Right atrium auricular region (tissue), 2 donors: ENCODE measurements at regions not wholly inside any gene's neighbourhood (a gene's known extent, or its start where the extent isn't known, plus 50 kb on each side); places are given as distances from the start of the nearest gene placed in this dataset.

Source experiments
- DNase-seq: peaks from one replicate; pipeline ENCODE4 v3.0.0-alpha.2; 2019; ENCODE audit warnings: low spot score
- H3K27ac ChIP-seq, 2 donors: fragments of 200-600 bp; sonication (generic); 1 replicate in 1 of 2; 2 replicates in 1 of 2; pipeline ENCODE4 v1.5.1; 2016 to 2019
- H3K27me3 ChIP-seq, 2 donors: fragments of 200-600 bp; sonication (generic); one replicate each; pipeline versions ENCODE4 v1.5.1 to v1.6.0; 2017 to 2019
- H3K36me3 ChIP-seq: fragments of 200-600 bp; sonication (generic); one replicate; pipeline ENCODE4 v1.5.1; 2016
- H3K4me1 ChIP-seq, 2 donors: fragments of 200-600 bp; sonication (generic); one replicate each; pipeline versions ENCODE4 v1.5.1 to v1.6.0; 2017 to 2019
- H3K4me3 ChIP-seq, 2 donors: fragments of 200-600 bp; sonication (generic); 1 replicate in 1 of 2; 2 replicates in 1 of 2; pipeline ENCODE4 v1.5.1; 2017 to 2019; ENCODE audit warnings: mild to moderate bottlenecking in 1 of 2, moderate library complexity in 1 of 2
- H3K9me3 ChIP-seq, 2 donors: fragments of 200-600 bp; sonication (generic); one replicate each; pipeline ENCODE4 v1.5.1; 2019
- TF ChIP-seq, protein P1 (sequence below), 2 donors: fragments of 200-600 bp; sonication (generic); IDR thresholded peaks; one replicate each; pipeline ENCODE4 v1.5.1; 2019; ENCODE audit warnings: antibody characterized with exemption in 2 of 2

DNA sequence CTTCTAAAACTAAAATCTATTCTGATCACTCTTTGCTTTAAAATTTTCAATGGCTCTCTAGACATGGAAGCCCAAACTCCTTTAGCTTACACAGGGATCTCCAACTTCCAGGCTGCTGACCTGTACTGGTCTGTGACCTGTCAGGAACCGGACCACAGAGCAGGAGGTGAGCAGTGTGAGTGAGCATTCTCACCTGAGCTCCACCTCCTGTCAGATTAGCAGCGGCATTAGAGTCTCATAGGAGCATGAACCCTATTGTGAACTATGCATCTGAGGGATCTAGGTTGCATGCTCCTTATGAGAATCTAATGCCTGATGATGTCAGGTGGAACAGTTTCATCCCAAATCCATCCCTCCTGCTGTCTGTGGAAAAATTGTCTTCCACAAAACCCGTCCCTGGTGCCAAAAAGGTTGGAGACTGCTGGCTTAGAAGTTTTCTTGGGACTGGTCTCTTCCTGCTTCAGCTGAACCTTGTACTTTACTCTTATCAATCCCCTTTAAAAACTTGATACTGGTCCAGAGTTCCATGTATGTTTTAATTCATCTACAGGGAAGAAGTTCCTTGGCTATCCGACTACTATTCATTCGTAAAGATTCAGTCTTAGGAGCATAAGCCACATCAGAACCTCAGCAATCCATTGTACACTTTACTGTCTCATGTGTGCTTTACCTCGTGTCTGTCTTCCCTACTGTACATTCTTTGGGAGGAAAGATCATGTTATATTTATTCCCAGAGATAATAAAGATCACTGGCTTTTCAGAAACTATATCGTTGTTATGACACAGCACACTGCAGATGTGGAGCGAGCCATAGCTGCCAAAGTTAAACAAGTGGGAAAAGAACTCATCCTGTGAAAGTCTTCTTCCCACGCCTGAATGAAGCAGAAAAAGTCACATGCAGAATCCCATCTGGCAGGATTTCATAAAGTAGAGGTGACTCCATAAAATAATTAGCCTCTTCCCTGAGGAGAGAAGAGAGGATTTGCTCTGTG is 183.8 kb downstream of the LRATD1 start:
- no peaks in the 10 kb centered on the region for H3K36me3 ChIP-seq
- TF ChIP-seq, protein P1, sequence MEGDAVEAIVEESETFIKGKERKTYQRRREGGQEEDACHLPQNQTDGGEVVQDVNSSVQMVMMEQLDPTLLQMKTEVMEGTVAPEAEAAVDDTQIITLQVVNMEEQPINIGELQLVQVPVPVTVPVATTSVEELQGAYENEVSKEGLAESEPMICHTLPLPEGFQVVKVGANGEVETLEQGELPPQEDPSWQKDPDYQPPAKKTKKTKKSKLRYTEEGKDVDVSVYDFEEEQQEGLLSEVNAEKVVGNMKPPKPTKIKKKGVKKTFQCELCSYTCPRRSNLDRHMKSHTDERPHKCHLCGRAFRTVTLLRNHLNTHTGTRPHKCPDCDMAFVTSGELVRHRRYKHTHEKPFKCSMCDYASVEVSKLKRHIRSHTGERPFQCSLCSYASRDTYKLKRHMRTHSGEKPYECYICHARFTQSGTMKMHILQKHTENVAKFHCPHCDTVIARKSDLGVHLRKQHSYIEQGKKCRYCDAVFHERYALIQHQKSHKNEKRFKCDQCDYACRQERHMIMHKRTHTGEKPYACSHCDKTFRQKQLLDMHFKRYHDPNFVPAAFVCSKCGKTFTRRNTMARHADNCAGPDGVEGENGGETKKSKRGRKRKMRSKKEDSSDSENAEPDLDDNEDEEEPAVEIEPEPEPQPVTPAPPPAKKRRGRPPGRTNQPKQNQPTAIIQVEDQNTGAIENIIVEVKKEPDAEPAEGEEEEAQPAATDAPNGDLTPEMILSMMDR (IDR thresholded peaks at IDR 0.05), result no peak

DNA sequence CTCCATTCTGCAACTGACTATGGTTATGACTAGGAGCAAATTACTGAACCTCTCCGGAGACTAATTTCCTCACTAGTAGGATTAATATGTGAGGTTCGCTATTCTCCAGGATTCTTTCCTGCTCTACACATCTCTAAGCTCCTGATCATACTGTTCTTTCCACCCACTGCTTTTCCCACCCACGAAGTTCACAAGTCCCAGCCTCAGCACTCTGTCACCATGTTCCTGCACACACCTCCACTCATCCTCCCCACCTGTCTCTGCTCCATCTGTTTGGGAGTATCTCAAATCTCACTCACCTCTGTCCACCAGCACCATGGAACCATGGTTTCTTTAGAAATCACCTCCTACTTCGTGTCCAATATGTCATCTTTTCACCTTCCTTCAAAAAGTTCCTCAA is 185.3 kb downstream of the LRATD1 start:
- H3K27ac ChIP-seq, result no peak overlapping the region
- no peaks in the 10 kb centered on the region for H3K9me3 ChIP-seq
- no peaks in the 10 kb centered on the region for H3K27me3 ChIP-seq
- DNase-seq, result no peak
- TF ChIP-seq, protein P1 (IDR thresholded peaks at IDR 0.05), result no peak
- no peak overlapping the region for H3K4me3 ChIP-seq
- no peaks in the 10 kb centered on the region for H3K36me3 ChIP-seq
- H3K4me1 ChIP-seq, result no peaks in the 10 kb centered on the region

More for the DNA sequence above, 183.8 kb downstream of the LRATD1 start:
- Histone ChIP-seq H3K4me3 (no peak overlapping the region), H3K27ac (no peak overlapping the region), H3K4me1 (no peaks in the 10 kb centered on the region), H3K27me3 (no peaks in the 10 kb centered on the region), H3K9me3 (peaks cover 0 to 6% of the 10 kb centered on the region in 2 donors)
- no peak for DNase-seq

DNA sequence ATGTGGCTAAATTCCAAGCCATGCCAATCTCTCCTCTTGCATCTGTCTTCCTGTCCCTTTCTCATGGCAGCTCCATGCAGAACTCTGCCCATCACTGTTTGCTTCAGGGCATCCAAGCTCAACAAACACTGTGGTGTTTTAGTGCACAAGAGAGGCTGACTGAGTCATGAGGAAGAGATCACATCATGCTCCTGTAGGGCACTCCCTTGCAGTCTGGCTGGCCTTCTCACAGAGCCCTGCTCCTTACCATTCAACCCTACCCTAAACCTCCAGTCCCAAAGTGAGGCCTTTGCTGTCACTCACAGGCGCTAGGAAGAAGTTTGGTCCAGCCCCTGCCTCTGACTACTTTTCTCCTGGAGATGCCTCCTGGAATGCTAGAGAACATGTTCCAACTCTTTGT is 194.0 kb downstream of the LRATD1 start:
- TF ChIP-seq, protein P1 (IDR thresholded peaks at IDR 0.05), result no peak

DNA sequence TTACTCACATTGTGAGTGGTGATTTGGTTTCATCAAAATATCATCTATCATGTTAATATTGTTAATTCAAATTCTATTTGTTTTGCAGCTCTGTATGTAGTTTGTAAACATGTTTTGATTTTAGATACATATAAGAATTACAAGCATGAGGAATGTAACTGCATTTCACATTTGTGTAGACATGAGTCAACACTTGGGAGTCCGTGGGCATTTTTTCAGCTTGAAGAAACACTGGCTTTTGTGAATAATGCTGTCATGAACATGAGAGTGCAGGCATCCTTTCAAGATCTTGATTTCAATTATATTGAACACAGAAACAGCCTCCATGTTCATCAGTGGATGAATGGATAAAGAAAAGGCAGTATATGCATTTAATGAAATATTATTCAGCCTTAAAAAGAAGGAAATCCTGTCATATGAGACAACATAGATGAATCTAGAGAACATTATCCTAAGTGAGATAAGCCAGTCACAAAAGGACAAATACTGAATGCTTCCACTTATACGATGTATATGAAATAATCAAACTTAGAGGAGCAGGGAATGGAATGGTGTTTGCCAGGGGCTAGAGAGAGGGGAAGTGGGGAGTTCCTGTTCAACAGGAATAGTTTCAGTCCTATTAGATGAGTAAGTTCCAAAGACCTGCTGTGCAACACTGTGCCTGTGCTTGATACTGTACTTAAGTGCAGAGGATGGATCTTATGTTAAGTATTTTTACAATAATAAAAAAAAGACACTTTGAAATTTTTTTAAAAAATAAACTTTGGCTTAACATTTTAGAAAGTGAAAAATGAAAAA is 194.9 kb downstream of the LRATD1 start:
- Histone ChIP-seq H3K27ac (no peak overlapping the region), H3K9me3 (no peaks in the 10 kb centered on the region), H3K4me3 (no peak overlapping the region), H3K27me3 (no peaks in the 10 kb centered on the region), H3K4me1 (no peaks in the 10 kb centered on the region), H3K36me3 (no peaks in the 10 kb centered on the region)
- TF ChIP-seq, protein P1 (IDR thresholded peaks at IDR 0.05), result no peak
- DNase-seq, result no peak

More for the DNA sequence above, 194.0 kb downstream of the LRATD1 start:
- no peaks in the 10 kb centered on the region for H3K36me3 ChIP-seq
- H3K4me3 ChIP-seq, result no peak overlapping the region
- no peaks in the 10 kb centered on the region for H3K9me3 ChIP-seq
- H3K27me3 ChIP-seq, result no peaks in the 10 kb centered on the region
- H3K27ac ChIP-seq, result no peak overlapping the region
- no peaks in the 10 kb centered on the region for H3K4me1 ChIP-seq
- no peak for DNase-seq

DNA sequence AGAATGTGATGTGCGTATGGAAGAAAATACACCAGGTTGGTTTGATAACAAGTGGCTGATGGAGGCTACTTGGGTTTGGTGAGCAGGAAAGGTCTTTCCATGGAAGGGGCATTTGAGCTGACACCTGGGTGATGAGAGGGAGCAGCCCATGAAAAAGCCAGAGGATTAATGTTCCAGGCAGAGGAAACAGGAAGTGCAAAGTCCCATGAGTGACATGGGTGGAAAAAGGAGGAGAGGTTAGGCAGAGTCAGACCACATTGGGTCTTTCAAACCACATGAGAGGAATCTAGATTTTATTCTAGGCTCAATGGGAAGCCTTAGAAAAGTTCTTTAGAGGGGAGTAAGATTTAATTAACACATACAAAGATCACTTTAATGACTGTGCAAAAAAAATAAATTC is 195.7 kb downstream of the LRATD1 start:
- Histone ChIP-seq H3K9me3 (no peaks in the 10 kb centered on the region), H3K4me1 (no peaks in the 10 kb centered on the region), H3K36me3 (no peaks in the 10 kb centered on the region), H3K27ac (no peak overlapping the region), H3K27me3 (no peaks in the 10 kb centered on the region), H3K4me3 (no peak overlapping the region)
- no peak for DNase-seq
- TF ChIP-seq, protein P1 (IDR thresholded peaks at IDR 0.05), result no peak
